ENCODE measurements at regions not wholly inside any gene's neighbourhood (a gene's known extent, or its start where the extent isn't known, plus 50 kb on each side); places are given as distances from the start of the nearest gene placed in this dataset.

DNA sequence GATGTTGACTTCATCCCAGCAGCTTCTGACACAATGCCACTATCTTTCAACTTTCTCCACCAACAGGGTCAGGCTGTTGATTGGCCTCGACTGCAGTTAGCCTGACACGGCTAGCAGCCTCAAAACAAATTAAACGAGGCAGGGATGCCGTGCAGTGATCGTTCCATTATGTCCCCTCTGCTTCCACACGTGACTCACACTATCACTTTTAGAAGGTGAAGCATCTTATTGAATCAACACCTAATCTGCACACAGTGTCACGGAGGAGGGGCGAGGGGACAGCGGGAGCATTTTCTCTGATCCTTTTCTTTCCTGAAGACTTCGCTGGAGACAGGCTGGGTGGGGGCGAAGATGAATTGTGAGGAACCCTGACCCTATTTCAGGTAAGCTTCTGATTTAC, 241.9 kb upstream of the ZNF507 start:
- ChIA-PET CTCF (no interaction called here), POLR2A (no interaction called here)
- H3K27me3 Mint-ChIP-seq, result peaks cover 6% of the 10 kb centered on the region
- no peak overlapping the region for H3K4me3 Mint-ChIP-seq
- H3K4me1 Mint-ChIP-seq, result no peaks in the 10 kb centered on the region
- no peak for DNase-seq
- H3K9me3 Mint-ChIP-seq, result peaks cover 7% of the 10 kb centered on the region
- H3K36me3 Mint-ChIP-seq (ENCODE audit: low read depth), result no peaks in the 10 kb centered on the region
- no peak overlapping the region for H3K27ac Mint-ChIP-seq

DNA sequence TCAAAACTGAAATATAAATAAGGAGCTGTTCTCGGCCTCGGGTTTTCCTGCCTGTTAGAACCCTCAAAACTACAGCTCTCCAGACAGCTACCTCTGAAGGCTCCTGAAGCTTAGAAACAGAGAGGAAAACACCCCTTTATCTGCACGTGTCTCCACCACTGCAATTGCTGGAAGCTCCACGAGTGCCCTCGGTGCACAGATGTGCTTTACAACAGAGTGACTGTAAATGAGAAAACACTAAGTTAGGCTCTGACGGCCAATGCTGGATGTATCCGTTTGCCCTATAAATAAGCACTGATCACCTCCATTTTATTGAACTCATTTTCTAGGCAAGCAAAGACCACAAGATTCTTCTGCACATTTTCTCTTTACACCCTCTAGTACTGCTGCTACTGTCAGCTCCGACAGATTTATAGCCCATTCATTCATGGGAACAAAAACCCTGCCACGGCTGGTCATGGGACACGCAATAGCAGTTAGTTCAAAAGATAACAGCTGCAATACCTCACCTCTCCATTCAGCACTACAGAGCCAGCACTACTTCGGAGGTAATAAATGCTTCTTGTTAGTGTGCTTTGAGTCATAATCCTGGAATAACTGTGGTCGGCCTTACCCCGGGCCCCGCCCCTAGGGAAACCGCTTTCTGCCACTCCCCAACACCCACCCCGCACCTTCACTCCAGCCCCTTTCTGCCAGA, 241.1 kb upstream of the ZNF507 start:
- H3K27me3 Mint-ChIP-seq, result peaks cover 6% of the 10 kb centered on the region
- no peak overlapping the region for H3K27ac Mint-ChIP-seq
- no peak overlapping the region for H3K4me3 Mint-ChIP-seq
- H3K9me3 Mint-ChIP-seq, result peaks cover 7% of the 10 kb centered on the region
- no peaks in the 10 kb centered on the region for H3K36me3 Mint-ChIP-seq (ENCODE audit: low read depth)
- ChIA-PET POLR2A (no interaction called here), CTCF (no interaction called here)
- DNase-seq, result no peak
- no peaks in the 10 kb centered on the region for H3K4me1 Mint-ChIP-seq

DNA sequence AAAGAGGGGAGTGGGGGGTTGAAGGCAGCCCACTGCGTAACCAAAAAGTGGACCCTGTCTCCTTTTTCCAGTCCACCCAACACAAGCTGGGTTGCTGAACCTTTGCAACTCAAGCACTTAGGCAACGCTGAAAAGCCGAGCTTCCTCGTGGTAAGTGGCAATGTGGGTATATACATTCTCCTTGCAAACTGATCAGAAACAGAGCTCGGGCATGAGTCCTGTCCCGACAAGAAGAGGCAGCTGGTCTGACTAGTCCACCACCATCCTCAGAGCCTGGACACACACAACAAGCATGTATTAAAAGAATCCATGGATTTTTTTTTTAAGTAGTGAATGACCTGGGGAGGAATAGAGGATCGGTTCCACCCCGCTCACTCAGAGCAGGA, 240.6 kb upstream of the ZNF507 start:
- Mint-ChIP-seq H3K4me1 (no peaks in the 10 kb centered on the region), H3K9me3 (peaks cover 7% of the 10 kb centered on the region), H3K36me3 (ENCODE audit: low read depth) (no peaks in the 10 kb centered on the region), H3K4me3 (no peak overlapping the region), H3K27ac (no peak overlapping the region), H3K27me3 (peaks cover 6% of the 10 kb centered on the region)
- POLR2A ChIA-PET, result no interaction called here
- no peak for DNase-seq
- CTCF ChIA-PET, result no interaction called here

DNA sequence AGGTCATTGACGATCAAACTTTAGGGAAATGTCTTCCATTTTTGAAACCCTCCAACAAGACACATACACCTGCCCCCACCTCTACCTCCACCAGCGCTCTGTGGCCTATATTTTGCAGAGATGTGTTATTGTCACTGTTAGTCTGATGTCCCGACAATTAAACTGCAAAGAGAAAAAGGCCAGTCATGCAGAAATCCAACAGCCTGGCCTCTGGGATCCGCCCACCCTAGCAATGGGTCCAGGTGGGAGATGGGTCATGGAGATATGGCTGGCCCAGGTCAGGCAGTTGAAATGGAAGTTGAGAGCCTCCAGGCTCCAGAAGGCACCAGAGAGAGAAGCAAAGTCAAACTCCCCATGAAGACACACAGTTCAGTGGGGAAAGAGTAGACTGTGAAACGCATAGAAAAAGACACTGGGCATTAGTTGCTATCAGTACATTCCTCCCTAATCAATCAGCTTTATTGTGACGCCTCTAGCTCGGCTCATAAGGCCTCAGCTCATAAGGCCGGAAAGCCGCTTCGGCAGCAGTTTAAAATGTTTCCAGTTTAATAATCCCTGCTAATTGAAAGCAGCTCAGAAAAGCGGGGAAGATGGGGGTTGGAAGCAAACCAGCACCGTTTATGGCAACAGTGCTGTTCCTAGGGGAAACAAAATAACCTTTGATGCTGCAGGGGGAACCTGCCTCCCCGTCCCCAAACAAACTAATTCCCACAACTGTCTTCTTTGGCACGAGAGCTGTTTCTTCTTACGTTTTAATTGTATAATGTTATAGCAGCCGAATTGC, 239.7 kb upstream of the ZNF507 start:
- no peak for DNase-seq
- no peak overlapping the region for H3K4me3 Mint-ChIP-seq
- POLR2A ChIA-PET, result no interaction called here
- CTCF ChIA-PET, result no interaction called here
- no peak overlapping the region for H3K27ac Mint-ChIP-seq
- no peaks in the 10 kb centered on the region for H3K4me1 Mint-ChIP-seq
- no peaks in the 10 kb centered on the region for H3K36me3 Mint-ChIP-seq (ENCODE audit: low read depth)
- peaks cover 6% of the 10 kb centered on the region for H3K27me3 Mint-ChIP-seq
- peaks cover 6% of the 10 kb centered on the region for H3K9me3 Mint-ChIP-seq

DNA sequence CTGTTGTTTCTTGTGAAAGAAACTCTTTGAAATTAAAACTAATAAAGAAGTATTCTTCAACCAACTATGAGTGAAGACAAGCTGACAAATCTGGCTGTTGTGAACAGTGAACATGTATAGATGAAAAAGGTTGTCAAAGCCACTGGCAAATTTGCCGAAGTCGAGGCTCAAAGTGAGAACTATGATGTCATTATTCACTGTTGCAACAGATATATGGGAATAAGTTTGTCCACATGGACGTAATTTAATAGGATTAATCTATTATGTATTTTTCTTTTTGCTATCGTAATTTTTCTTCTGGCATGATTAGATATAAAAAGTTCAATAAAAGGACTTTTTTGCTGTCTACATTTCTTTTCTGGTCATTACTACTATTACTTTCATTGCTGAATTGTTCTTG, 223.2 kb upstream of the ZNF507 start:
- no peak overlapping the region for H3K4me3 Mint-ChIP-seq
- no peak overlapping the region for H3K27ac Mint-ChIP-seq
- no peaks in the 10 kb centered on the region for H3K36me3 Mint-ChIP-seq (ENCODE audit: low read depth)
- CTCF ChIA-PET, result no interaction called here
- POLR2A ChIA-PET, result no interaction called here
- no peak for DNase-seq
- no peaks in the 10 kb centered on the region for H3K9me3 Mint-ChIP-seq
- no peaks in the 10 kb centered on the region for H3K4me1 Mint-ChIP-seq
- no peaks in the 10 kb centered on the region for H3K27me3 Mint-ChIP-seq

DNA sequence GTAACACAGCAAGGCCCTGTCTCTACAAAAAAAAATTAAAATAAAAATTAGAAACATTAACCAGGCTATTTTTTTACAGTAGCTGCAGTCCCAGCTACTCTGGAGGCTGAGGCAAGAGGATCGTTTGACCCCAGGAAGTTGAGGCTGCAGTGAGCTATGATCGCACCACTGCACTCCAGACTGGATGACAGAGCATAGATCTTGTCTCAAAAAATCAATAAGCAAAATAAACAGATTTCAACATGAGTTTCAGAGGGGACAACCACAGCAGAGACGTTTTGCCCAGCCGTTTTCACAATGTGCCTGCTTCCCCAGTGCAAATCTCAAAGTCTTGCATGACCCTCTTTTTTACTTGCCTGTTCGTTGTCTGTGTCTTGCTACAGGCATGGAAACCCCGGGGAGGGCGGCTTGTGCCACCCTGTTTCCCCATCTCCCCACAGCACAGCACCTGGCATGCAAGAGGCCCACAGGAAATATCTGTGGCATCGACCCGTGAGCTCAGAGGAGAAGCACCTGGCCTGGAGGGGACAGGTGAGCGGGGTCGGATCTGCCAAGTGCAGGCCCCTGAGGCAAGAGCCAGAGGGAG, 222.0 kb upstream of the ZNF507 start:
- POLR2A ChIA-PET, result no interaction called here
- Mint-ChIP-seq H3K9me3 (no peaks in the 10 kb centered on the region), H3K27ac (no peak overlapping the region), H3K4me3 (no peak overlapping the region), H3K4me1 (no peaks in the 10 kb centered on the region), H3K27me3 (no peaks in the 10 kb centered on the region), H3K36me3 (ENCODE audit: low read depth) (no peaks in the 10 kb centered on the region)
- no peak for DNase-seq
- CTCF ChIA-PET, result no interaction called here

DNA sequence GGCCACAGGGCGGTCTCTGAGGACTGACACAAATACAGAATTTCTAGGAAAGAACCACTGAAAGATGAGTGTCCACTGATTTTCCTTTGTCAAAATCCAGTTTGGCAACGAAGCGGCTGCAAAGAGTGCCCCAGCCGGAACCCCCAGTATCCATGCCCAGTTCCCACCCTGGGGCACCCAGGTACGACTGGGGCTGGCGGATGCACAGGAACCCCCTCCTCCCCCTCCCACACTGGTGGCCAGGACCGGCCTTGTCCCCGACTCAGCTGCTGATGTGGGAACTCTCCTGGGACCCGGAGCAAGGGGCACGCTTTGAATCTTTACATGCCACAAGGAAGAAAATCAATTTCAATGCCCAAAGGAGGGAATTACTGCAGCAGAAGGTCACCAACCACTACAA, 220.8 kb upstream of the ZNF507 start:
- Mint-ChIP-seq H3K27ac (no peak overlapping the region), H3K36me3 (ENCODE audit: low read depth) (no peaks in the 10 kb centered on the region), H3K4me3 (no peak overlapping the region), H3K4me1 (no peaks in the 10 kb centered on the region), H3K27me3 (no peaks in the 10 kb centered on the region), H3K9me3 (no peaks in the 10 kb centered on the region)
- ChIA-PET CTCF (no interaction called here), POLR2A (no interaction called here)
- no peak for DNase-seq

DNA sequence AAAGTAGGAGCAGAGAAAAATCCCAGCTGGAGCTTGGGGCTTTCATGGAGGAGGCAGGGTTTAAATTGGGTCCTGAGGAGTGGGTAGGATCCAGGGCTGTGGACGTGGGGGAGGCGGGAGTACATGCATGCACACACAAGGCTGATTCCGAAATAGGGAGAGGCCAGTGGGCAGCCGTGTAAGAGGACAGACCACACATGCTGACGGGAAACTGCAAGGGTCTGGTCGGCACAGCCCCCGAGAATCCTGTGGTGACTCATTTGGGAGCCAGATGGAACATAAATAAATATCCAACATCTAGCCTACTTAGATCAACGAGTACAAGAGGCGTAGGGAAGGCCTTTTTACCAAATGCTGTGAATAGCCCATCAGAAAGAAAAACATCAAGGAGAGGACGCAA, 216.3 kb upstream of the ZNF507 start:
- no peak overlapping the region for H3K4me3 Mint-ChIP-seq
- no peaks in the 10 kb centered on the region for H3K36me3 Mint-ChIP-seq (ENCODE audit: low read depth)
- CTCF ChIA-PET, result no interaction called here
- no peak overlapping the region for H3K27ac Mint-ChIP-seq
- no peaks in the 10 kb centered on the region for H3K9me3 Mint-ChIP-seq
- no peaks in the 10 kb centered on the region for H3K27me3 Mint-ChIP-seq
- H3K4me1 Mint-ChIP-seq, result no peaks in the 10 kb centered on the region
- no peak for DNase-seq
- POLR2A ChIA-PET, result no interaction called here

DNA sequence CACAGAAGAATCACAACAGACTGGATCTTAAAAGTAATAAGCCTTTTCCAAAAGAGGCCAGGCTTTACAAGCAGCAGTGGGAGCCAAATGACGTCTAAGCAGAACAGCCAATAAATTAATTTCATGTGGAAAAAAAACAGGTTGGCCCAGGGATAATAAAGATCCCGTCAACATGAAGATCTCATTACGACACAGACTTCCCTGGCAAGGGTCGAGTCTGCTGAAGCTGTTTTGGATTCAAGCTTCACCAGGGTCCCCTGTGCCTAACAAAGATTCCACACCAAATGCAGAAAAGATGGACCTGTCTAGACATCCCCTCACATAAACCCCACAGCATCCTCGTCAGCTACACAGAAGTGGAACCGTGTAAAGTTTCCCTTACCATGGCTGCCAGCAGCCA, 215.1 kb upstream of the ZNF507 start:
- Mint-ChIP-seq H3K36me3 (ENCODE audit: low read depth) (no peaks in the 10 kb centered on the region), H3K4me3 (no peak overlapping the region), H3K4me1 (no peaks in the 10 kb centered on the region), H3K27me3 (no peaks in the 10 kb centered on the region), H3K9me3 (no peaks in the 10 kb centered on the region), H3K27ac (no peak overlapping the region)
- ChIA-PET CTCF (no interaction called here), POLR2A (no interaction called here)
- no peak for DNase-seq

DNA sequence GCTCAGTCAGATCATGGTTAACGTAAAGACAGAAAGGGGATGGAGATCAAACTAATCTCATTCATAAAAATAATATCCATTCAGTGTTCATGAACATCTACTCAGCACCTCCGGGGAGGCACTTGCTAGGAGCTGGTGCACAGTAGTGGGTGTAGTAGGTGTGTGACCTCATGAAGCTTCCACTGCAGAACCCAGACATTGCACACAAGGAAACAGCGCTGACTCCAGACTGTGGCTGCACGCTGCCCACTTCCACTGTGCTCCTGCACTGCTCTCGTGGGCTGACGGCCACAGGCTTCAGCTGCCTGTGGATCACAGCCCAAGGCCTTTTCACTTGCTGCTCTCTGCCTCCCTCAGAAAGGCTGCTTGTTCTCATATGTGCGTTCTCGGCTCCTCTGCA, 214.4 kb upstream of the ZNF507 start:
- no peaks in the 10 kb centered on the region for H3K36me3 Mint-ChIP-seq (ENCODE audit: low read depth)
- no peak overlapping the region for H3K27ac Mint-ChIP-seq

DNA sequence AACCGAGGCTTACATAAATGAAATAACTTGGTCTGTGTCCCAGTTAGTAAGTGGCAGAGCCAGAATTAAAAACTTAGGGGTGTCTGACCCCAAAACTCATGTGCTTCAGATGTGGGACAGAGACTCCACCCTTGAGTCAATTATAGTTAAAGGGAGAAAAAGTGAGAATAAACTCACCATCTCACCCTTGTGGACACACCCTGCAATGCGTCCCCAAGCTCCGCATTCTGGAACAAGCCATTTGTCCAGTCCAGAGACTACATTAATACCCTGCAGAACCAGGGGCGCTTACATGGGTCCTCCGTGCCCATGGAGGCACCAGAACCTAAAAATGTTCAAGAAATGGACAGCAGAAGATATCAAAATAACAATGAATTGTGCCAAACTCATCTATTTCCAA, 207.0 kb upstream of the ZNF507 start:
- no peak overlapping the region for H3K27ac Mint-ChIP-seq
- CTCF ChIA-PET, result no interaction called here
- POLR2A ChIA-PET, result no interaction called here
- H3K36me3 Mint-ChIP-seq (ENCODE audit: low read depth), result no peaks in the 10 kb centered on the region
- no peaks in the 10 kb centered on the region for H3K9me3 Mint-ChIP-seq
- H3K4me1 Mint-ChIP-seq, result no peaks in the 10 kb centered on the region
- no peak for DNase-seq
- H3K27me3 Mint-ChIP-seq, result no peaks in the 10 kb centered on the region
- H3K4me3 Mint-ChIP-seq, result no peak overlapping the region

More for the DNA sequence above, 214.4 kb upstream of the ZNF507 start:
- no peak overlapping the region for H3K4me3 Mint-ChIP-seq
- H3K27me3 Mint-ChIP-seq, result no peaks in the 10 kb centered on the region
- POLR2A ChIA-PET, result no interaction called here
- CTCF ChIA-PET, result no interaction called here
- no peaks in the 10 kb centered on the region for H3K9me3 Mint-ChIP-seq
- H3K4me1 Mint-ChIP-seq, result no peaks in the 10 kb centered on the region
- no peak for DNase-seq

DNA sequence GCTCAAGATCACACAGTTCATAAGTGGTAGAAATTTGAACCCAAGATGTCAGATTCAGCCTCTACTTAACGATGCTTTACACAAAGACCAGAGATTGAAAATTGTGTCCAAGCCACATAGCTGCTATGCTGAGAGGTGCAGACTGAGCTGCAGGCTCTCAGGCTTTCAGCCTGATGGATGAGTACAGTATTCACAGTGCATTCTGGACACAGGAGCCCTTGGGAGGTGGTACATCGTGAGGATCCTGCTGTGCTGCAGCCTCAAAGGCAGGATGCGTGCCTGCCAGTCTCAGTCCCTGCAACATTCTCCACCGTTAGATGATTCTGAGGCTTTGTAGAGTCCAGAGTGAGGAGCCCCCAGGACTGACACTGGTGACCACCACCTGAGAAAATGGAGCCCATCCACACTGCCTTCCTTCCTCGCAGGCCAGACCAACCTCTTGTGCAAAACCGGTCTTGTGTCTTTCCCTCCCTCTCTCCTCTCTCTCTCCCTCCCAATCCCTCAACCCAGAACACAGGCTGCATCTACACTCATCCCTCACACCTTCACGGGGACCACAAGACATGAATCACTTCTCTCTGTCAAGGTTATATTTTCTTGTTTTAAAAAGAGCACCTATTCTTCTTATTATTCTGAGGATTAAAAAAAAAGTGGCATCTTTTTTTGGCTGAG, 203.4 kb upstream of the ZNF507 start:
- H3K4me1 Mint-ChIP-seq, result no peaks in the 10 kb centered on the region
- peaks cover 9% of the 10 kb centered on the region for H3K9me3 Mint-ChIP-seq
- H3K4me3 Mint-ChIP-seq, result no peak overlapping the region
- H3K27me3 Mint-ChIP-seq, result no peaks in the 10 kb centered on the region
- H3K36me3 Mint-ChIP-seq (ENCODE audit: low read depth), result no peaks in the 10 kb centered on the region
- no peak overlapping the region for H3K27ac Mint-ChIP-seq
- ChIA-PET POLR2A (no interaction called here), CTCF (no interaction called here)
- no peak for DNase-seq

DNA sequence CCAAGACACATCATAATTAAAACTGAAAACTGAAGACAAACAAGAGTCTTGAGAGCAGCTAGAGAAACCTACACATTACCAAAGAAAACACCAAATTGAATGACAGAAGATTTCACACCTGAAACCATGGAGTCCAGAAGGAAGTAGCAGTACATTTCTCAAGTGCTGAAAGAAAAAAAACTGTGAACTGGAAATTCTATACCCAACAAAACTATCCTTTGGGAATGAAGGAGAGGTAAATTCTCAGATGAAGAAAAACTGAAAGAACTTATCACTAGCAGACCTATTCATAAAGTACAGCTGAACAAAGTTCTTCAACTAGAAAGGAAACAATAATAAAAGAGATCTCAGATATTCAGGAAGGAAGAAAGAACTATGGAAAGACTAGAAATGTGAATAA, 198.7 kb upstream of the ZNF507 start:
- DNase-seq, result no peak
- ChIA-PET POLR2A (no interaction called here), CTCF (no interaction called here)
- Mint-ChIP-seq H3K4me1 (no peaks in the 10 kb centered on the region), H3K27ac (no peak overlapping the region), H3K36me3 (ENCODE audit: low read depth) (no peaks in the 10 kb centered on the region), H3K9me3 (peaks cover 23% of the 10 kb centered on the region), H3K27me3 (no peaks in the 10 kb centered on the region), H3K4me3 (no peak overlapping the region)

Measured in activated CD4-positive, alpha-beta T cell treated with anti-CD3 and anti-CD28 coated beads, Interleukin-2, amount 10 ng/mL, durations not matched to agents 7 days and 5 days (primary cell).